ENCODE measurements at regions not wholly inside any gene's neighbourhood (a gene's known extent, or its start where the extent isn't known, plus 50 kb on each side); places are given as distances from the start of the nearest gene placed in this dataset.

DNA sequence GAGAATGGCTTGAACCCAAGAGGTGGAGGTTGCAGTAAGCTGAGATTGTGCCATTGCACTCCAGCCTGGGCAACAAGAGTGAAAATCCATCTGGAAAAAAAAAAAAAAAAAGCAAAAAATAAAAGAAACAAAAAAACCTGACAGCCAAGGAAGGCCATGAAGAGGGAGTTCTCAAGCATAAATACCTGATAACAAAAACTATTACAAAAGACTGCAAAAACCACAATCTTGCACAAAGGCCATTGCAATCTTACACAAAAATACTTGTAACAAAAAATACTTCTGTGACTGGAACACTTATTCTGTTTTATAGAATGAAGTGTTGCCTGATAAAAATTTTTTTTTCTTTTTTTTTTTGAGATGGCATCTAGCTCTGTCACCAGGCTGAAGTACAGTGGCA, 61.5 kb upstream of the TSC22D1 start:
- no peak for TF ChIP-seq SIX5 (IDR thresholded peaks at IDR 0.05; ENCODE audit: borderline replicate concordance in 1 of 2, insufficient read depth in 1 of 2, low read depth in 1 of 2, low read length in 2 of 2)
- TF ChIP-seq JUND (IDR thresholded peaks at IDR 0.05; ENCODE audit: borderline replicate concordance, low read depth, low read length) = no peak
- TF ChIP-seq JUND (tag; IDR thresholded peaks at IDR 0.05; ENCODE audit: borderline replicate concordance, low read depth, low read length) = no peak
- TF ChIP-seq, protein P1, sequence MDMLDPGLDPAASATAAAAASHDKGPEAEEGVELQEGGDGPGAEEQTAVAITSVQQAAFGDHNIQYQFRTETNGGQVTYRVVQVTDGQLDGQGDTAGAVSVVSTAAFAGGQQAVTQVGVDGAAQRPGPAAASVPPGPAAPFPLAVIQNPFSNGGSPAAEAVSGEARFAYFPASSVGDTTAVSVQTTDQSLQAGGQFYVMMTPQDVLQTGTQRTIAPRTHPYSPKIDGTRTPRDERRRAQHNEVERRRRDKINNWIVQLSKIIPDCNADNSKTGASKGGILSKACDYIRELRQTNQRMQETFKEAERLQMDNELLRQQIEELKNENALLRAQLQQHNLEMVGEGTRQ (CRISPR knock-in tag; IDR thresholded peaks at IDR 0.05) = no peak
- TF ChIP-seq, protein P2, sequence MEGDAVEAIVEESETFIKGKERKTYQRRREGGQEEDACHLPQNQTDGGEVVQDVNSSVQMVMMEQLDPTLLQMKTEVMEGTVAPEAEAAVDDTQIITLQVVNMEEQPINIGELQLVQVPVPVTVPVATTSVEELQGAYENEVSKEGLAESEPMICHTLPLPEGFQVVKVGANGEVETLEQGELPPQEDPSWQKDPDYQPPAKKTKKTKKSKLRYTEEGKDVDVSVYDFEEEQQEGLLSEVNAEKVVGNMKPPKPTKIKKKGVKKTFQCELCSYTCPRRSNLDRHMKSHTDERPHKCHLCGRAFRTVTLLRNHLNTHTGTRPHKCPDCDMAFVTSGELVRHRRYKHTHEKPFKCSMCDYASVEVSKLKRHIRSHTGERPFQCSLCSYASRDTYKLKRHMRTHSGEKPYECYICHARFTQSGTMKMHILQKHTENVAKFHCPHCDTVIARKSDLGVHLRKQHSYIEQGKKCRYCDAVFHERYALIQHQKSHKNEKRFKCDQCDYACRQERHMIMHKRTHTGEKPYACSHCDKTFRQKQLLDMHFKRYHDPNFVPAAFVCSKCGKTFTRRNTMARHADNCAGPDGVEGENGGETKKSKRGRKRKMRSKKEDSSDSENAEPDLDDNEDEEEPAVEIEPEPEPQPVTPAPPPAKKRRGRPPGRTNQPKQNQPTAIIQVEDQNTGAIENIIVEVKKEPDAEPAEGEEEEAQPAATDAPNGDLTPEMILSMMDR (IDR thresholded peaks at IDR 0.05 in 2 of 3, conservative IDR thresholded peaks at IDR 0.05 in 1 of 3; ENCODE audit: insufficient read depth in 2 of 3, low read depth in 1 of 3, low read length in 3 of 3) = no peak
- no peak for TF ChIP-seq RAD21 (CRISPR knock-in tag; conservative IDR thresholded peaks at IDR 0.05 in 1 of 2, IDR thresholded peaks at IDR 0.05 in 1 of 2)
- TF ChIP-seq HNRNPH1 (optimal IDR thresholded peaks at IDR 0.05; ENCODE audit: low read depth, low read length) = no peak
- TF ChIP-seq EZH2 (IDR thresholded peaks at IDR 0.05; ENCODE audit: borderline replicate concordance, low read depth, low read length) = no peak
- TF ChIP-seq, protein P3, sequence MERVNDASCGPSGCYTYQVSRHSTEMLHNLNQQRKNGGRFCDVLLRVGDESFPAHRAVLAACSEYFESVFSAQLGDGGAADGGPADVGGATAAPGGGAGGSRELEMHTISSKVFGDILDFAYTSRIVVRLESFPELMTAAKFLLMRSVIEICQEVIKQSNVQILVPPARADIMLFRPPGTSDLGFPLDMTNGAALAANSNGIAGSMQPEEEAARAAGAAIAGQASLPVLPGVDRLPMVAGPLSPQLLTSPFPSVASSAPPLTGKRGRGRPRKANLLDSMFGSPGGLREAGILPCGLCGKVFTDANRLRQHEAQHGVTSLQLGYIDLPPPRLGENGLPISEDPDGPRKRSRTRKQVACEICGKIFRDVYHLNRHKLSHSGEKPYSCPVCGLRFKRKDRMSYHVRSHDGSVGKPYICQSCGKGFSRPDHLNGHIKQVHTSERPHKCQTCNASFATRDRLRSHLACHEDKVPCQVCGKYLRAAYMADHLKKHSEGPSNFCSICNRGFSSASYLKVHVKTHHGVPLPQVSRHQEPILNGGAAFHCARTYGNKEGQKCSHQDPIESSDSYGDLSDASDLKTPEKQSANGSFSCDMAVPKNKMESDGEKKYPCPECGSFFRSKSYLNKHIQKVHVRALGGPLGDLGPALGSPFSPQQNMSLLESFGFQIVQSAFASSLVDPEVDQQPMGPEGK (CRISPR knock-in tag; IDR thresholded peaks at IDR 0.05; ENCODE audit: borderline replicate concordance) = no peak
- TF ChIP-seq DNMT1 (IDR thresholded peaks at IDR 0.05) = no peak
- no peak for TF ChIP-seq BCL6 (CRISPR knock-in tag; IDR thresholded peaks at IDR 0.05)
- TF ChIP-seq ELF1 (tag; IDR thresholded peaks at IDR 0.05) = no peak
- TF ChIP-seq, protein P4, sequence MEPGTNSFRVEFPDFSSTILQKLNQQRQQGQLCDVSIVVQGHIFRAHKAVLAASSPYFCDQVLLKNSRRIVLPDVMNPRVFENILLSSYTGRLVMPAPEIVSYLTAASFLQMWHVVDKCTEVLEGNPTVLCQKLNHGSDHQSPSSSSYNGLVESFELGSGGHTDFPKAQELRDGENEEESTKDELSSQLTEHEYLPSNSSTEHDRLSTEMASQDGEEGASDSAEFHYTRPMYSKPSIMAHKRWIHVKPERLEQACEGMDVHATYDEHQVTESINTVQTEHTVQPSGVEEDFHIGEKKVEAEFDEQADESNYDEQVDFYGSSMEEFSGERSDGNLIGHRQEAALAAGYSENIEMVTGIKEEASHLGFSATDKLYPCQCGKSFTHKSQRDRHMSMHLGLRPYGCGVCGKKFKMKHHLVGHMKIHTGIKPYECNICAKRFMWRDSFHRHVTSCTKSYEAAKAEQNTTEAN (CRISPR knock-in tag; IDR thresholded peaks at IDR 0.05) = no peak
- no peak for TF ChIP-seq NR3C1 (CRISPR knock-in tag; IDR thresholded peaks at IDR 0.05)
- TF ChIP-seq, protein P5, sequence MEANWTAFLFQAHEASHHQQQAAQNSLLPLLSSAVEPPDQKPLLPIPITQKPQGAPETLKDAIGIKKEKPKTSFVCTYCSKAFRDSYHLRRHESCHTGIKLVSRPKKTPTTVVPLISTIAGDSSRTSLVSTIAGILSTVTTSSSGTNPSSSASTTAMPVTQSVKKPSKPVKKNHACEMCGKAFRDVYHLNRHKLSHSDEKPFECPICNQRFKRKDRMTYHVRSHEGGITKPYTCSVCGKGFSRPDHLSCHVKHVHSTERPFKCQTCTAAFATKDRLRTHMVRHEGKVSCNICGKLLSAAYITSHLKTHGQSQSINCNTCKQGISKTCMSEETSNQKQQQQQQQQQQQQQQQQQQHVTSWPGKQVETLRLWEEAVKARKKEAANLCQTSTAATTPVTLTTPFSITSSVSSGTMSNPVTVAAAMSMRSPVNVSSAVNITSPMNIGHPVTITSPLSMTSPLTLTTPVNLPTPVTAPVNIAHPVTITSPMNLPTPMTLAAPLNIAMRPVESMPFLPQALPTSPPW (CRISPR knock-in tag; IDR thresholded peaks at IDR 0.05) = no peak
